GM21786 (cell line): ENCODE measurements at regions not wholly inside any gene's neighbourhood (a gene's known extent, or its start where the extent isn't known, plus 50 kb on each side); places are given as distances from the start of the nearest gene placed in this dataset.

ENCODE experiments used
- ATAC-seq: cut with Tn5 transposase; IDR thresholded peaks from one replicate; pipeline ENCODE4 v1.9.1; 2021; ENCODE audit not compliant: unreplicated experiment

DNA sequence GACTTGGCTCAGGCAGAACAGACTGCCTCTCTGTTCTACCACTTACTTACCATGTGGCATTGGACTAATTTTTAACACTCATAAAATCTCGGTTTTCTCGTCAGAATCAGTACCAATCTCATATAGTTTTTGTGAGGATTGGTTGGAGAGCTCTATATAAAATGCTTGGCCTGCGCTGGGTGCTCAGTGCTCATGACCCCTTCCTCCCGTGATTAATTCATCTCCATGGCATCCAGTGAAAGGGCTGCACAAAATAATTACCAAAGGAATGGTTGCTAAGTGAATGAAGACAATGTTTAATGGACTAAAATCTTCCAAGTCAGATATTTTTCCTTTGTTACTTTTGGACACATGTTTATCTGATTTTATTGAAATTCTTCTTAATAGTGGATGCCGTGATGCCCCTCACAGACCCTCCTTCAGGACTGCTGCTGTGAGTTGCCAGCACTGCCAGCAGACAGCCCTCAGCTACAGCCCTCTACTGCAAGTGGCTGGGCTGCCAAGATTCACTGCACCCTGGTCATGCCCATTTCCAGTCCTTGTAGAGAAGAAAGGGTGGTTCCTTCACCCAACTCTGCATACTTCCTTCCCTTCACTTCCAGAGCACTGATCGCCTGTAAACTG, 436.5 kb downstream of the LMO4 start:
- no peak for ATAC-seq

GRCh38 chr1:87765681-87766070, 437.0 kb downstream of the LMO4 start:
- no peak for ATAC-seq

- no peak for ATAC-seq
These were observed 438.1 kb downstream of the LMO4 start for GRCh38 chr1:87766737-87767136.

GRCh38 chr1:87778896-87779295, 450.2 kb downstream of the LMO4 start:
- ATAC-seq = no peak

GRCh38 chr1:87781554-87781953, 452.9 kb downstream of the LMO4 start:
- ATAC-seq = no peak

- no peak for ATAC-seq
These were observed 454.6 kb downstream of the LMO4 start for GRCh38 chr1:87783315-87783714.

DNA sequence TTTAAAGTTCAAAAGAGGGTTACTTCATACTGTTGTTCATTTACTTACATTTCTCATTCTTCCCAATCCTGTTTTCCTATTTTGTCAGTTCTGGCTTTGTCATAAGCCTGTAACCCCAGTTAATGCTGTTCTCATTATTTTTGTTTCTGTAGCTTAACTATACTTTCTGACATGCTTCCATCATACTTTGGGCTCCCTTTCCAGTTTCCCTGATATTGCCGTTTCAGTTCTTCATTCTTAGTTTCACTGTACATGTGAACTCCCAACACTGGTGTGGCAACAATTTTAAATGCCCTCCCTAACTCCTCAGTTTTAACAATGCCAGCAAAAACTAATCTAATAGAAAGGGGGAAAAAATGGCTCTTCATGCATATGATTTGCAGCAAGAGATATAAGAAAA, 456.7 kb downstream of the LMO4 start:
- no peak for ATAC-seq

GRCh38 chr1:87786229-87786628, 457.5 kb downstream of the LMO4 start:
- no peak for ATAC-seq

- ATAC-seq = no peak
These were observed 458.3 kb downstream of the LMO4 start for GRCh38 chr1:87786861-87787545.

GRCh38 chr1:87787551-87787950, 458.9 kb downstream of the LMO4 start:
- no peak for ATAC-seq

- no peak for ATAC-seq
These were observed 462.1 kb downstream of the LMO4 start for GRCh38 chr1:87790756-87791155.

DNA sequence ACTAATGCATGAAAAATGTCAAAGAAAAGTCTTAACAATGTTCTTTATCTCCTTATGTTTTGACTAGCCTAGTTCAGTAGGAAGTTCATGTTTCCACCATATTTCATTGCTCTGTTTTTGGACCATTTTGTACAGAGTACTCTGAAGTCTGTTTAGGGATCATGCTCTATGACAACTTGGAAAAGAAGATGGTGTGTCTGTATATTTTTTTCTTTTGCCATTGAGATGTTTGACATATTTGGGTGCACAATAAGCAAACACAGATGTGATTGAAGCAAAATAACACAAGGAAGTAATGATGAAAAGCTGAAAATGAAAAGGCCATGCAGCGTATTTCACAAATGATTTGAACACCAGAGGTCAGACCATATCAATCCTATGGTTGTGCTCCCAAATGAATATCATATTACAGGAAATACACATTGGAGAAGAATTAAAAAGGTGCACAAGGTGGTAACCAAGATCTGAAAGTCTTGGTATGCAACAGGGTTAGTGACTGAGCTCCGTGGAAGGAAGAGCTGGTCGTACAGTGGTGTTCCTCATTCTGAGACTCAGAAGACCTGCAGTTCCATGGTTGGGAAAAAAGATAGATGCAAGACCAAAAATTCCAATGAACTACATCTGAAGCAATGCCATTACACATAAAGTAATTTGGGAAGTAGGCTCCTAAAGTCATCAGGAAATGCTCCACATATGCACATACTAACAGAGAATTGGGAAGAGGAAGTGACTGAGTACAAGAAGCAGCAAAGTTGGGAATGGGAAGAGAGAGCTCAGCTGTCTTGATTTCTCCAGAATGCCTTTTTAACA, 463.5 kb downstream of the LMO4 start:
- ATAC-seq = no peak

DNA sequence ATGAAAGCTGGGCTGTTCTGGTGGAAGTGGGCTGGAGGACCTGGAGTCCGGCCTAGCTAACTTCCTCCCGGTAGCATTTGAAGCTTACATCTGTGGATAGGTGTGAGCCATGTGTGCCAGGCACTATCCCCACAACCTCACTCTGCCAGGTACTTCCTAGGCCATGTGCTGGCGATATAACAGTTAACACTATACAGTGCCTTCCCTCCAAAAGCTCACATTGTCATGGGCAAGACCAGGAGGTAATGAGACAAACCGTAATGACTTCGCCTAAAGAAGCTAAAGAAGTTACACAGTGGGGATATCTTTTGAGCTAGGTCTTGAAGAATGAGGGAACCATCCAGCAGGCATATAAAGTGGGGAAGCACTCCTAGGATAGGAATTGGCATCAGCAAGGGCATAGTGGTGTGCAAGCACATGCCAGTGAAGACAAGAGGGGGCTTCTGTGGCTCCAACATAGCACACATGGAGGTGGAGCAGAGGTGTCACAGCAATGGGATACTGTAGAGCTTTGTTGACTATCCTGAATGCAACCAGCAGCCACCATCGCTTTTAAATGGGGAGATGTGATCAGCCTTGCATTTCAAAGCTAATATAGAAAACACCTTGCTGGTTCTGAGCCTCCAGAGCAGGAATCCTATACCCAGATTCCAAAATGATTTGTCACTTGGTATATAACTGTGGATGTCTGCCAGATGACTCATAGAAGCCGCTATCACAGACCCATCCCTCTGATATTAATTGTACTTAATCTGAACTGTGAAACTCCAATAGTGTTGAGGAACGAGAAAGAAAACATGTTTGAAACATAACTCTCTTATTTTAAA, 466.3 kb downstream of the LMO4 start:
- ATAC-seq = no peak

DNA sequence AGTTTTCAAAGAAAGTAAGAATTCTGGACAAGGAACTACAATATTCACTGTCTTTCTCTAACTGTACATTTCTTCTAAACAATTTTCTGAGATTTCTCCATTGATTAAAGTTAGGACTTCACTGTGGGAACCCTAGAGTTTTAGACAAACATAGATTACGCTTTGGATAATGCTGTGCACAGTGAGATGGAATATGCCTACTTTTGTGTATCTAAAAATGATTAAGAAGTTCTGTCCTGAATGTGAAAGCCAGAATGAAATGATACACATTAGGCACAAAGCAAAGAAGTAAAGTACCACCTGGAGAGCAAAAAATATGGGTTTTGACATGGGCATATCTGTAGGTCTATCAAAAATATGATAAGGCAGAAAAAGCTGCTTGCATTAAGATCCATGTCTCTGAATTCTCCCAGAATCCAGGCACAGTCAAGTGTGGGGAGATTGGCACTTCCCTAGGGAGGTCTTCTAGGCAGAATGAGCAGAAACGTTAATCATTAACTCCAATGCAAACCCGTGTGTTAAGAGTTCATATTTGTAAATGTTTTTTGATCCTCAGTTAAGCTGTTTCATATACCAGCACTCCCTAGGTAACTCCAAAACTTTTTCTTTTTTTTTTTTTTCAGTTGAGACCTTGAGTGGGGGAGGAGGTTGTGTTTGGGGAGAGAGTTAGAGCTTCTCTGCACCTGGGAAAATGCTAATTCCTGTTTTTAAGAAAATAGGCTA, 467.1 kb downstream of the LMO4 start:
- no peak for ATAC-seq

GRCh38 chr1:87796471-87796901, 467.8 kb downstream of the LMO4 start:
- ATAC-seq = no peak

DNA sequence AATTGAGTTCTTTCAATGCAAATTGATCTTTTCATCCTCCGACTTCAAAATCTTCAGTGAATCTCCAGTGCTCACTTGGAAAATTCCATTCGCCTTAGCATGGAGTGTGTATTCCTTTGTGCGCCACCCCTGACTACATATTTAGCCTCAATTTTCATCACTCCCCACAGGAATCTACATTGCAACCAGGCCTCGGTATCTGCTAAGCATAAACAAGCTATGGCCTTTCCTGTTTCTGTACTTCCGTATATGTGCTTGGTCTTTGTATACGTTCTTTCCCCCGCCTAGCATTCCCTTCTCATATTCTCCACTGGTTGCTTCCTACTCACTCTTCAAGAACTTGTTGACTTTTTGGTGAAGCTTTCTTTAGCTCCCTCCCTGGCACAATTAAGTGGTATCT, 470.8 kb downstream of the LMO4 start:
- no peak for ATAC-seq

DNA sequence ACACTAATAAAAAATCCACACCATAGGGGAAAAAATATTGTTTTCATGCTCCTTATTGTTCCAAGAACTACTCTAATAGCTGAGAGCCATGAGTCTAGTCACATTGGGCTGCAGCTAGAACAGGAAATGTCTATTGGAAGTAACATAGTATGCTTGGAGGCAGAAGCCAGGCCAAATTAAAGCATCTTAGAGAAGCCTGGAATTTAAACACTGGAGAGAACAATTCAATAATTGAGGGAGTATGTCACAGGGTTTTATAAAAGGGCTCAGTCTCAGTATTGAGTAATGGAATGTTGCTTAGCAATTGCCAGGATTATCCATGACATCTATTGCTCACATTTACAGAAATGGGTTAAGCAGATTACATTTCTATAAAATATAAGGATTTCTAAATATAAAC, 471.3 kb downstream of the LMO4 start:
- no peak for ATAC-seq

DNA sequence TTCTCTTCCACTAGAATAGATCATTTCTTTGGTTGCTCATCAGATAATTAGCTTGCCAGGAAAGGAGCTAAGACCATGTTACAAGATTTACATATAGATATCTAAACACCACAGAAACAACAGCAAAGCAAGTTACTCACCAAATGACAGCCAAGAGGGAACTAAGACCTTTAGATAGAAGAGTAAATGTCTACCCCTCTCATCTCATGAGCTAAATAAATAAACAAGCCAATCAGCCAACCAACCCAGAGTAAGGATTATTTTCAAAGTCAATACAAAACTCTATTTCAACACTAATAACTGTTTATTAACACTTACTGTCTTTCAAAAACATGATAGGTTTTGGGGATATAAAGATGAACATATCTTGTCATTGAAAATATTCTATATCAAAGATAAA, 474.7 kb downstream of the LMO4 start:
- ATAC-seq = no peak

DNA sequence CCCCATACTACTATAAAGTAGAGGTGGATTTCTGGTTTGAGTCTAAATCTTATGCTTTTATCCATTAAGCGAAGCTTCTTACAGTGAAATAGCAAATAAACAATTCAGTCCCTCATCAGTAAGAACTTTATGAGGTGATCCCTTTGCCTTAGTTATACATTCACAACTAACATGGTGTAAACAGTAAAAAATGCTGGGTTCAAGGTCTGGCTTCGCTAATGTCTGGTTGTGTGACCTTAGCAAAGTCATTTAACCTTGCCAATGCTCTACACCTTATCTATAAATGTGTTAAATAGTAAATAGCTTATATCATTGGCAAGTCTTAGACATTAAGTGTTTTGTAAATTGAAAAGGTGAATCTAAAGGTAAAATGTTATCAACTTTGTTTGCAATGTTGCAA, 475.4 kb downstream of the LMO4 start:
- ATAC-seq = no peak

DNA sequence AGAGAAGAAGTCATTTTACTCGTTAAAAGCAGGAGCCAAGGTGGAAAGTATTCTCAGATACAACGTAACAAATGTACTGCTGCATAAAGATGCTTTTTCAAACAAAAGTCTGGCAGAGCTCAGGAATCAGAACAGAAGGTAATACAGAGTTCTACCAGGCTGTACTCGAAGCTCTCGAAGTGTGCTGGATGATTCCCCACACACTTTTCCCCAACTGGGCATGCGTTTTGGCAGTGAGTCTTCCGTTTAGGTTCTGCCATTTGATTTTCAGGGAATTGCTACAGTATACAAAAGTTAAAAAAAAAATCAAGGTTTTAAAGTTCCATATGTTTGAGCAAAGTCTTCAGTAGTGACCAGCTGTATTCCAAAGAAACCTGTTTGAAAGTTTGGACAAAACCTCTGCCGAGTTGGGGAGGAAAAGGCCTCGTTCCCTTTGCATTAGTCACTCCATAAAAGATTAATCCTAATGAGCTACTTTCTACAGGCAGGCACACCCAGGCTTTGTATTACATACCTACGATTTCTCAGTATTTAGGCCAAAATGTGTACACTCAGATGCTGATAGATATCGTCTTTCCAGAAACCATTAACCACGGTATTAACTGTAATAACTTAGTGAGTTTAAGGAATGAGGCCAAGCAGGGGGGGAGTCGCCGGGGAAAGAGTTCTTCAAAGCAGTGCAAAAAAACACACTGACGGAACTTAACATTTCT, 477.1 kb downstream of the LMO4 start:
- ATAC-seq = no peak
